Type B pancreatic cell (in vitro differentiated cells): ENCODE measurements at regions not wholly inside any gene's neighbourhood (a gene's known extent, or its start where the extent isn't known, plus 50 kb on each side); places are given as distances from the start of the nearest gene placed in this dataset.

Source experiments
- DNase-seq: peaks from one replicate; pipeline ENCODE4 v3.0.0; 2021; ENCODE audit warnings: mixed read lengths; ENCODE audit not compliant: unreplicated experiment; ENCODE audit errors: extremely low spot score
- H3K27ac Mint-ChIP-seq: 2 replicates; pipeline ENCODE4 v1.8.0; 2021; ENCODE audit warnings: mild to moderate bottlenecking, mixed read lengths
- H3K27me3 Mint-ChIP-seq: 2 replicates; pipeline ENCODE4 v1.8.0; 2021; ENCODE audit warnings: mixed read lengths
- H3K36me3 Mint-ChIP-seq: 2 replicates; pipeline ENCODE4 v1.8.0; 2021; ENCODE audit warnings: mixed read lengths
- H3K4me1 Mint-ChIP-seq: one replicate; pipeline ENCODE4 v1.8.0; 2021; ENCODE audit warnings: mixed read lengths; ENCODE audit not compliant: unreplicated experiment
- H3K4me3 Mint-ChIP-seq: 2 replicates; pipeline ENCODE4 v1.8.0; 2021; ENCODE audit warnings: mild to moderate bottlenecking, mixed read lengths
- H3K9me3 Mint-ChIP-seq: 2 replicates; pipeline ENCODE4 v1.8.0; 2021; ENCODE audit warnings: mixed read lengths
- CTCF ChIP-seq: fragments of 200-600 bp; sonication (generic); conservative IDR thresholded peaks from 2 replicates; pipeline ENCODE4 v1.5.0; 2021; ENCODE audit warnings: antibody characterized with exemption, mild to moderate bottlenecking

- Mint-ChIP-seq H3K4me1 (peaks cover 33% of the 10 kb centered on the region), H3K36me3 (no peaks in the 10 kb centered on the region), H3K4me3 (no peak overlapping the region), H3K27ac (no peak overlapping the region), H3K9me3 (no peaks in the 10 kb centered on the region), H3K27me3 (peaks cover 5% of the 10 kb centered on the region)
- no peak for DNase-seq
- no peak for TF ChIP-seq CTCF
Observed at GRCh38 chr2:128753800-128754199, 435.1 kb upstream of the HS6ST1 start.

- no peak for TF ChIP-seq CTCF
- Mint-ChIP-seq H3K27me3 (peaks cover 5% of the 10 kb centered on the region), H3K4me1 (peaks cover 33% of the 10 kb centered on the region), H3K4me3 (no peak overlapping the region), H3K27ac (no peak overlapping the region), H3K36me3 (no peaks in the 10 kb centered on the region), H3K9me3 (no peaks in the 10 kb centered on the region)
- DNase-seq: no peak
Observed at GRCh38 chr2:128754246-128754724, 435.6 kb upstream of the HS6ST1 start.

- peak; percentile 1 for TF ChIP-seq CTCF
- peaks cover 5% of the 10 kb centered on the region for H3K27me3 Mint-ChIP-seq
- H3K36me3 Mint-ChIP-seq: no peaks in the 10 kb centered on the region
- H3K9me3 Mint-ChIP-seq: no peaks in the 10 kb centered on the region
- DNase-seq: no peak
- H3K27ac Mint-ChIP-seq: no peak overlapping the region
- peaks cover 33% of the 10 kb centered on the region for H3K4me1 Mint-ChIP-seq
- no peak overlapping the region for H3K4me3 Mint-ChIP-seq
Observed at GRCh38 chr2:128755695-128756364, 437.2 kb upstream of the HS6ST1 start.

GRCh38 chr2:128756365-128756717, 437.7 kb upstream of the HS6ST1 start:
- H3K27me3 Mint-ChIP-seq: peaks cover 5% of the 10 kb centered on the region
- H3K4me3 Mint-ChIP-seq: no peak overlapping the region
- H3K36me3 Mint-ChIP-seq: no peaks in the 10 kb centered on the region
- no peak for TF ChIP-seq CTCF
- no peak overlapping the region for H3K27ac Mint-ChIP-seq
- peaks cover 33% of the 10 kb centered on the region for H3K4me1 Mint-ChIP-seq
- H3K9me3 Mint-ChIP-seq: no peaks in the 10 kb centered on the region
- no peak for DNase-seq

- Mint-ChIP-seq H3K9me3 (peaks cover 14% of the 10 kb centered on the region), H3K27ac (no peak overlapping the region), H3K27me3 (peaks cover 6% of the 10 kb centered on the region), H3K4me1 (no peaks in the 10 kb centered on the region), H3K4me3 (no peak overlapping the region), H3K36me3 (no peaks in the 10 kb centered on the region)
- TF ChIP-seq CTCF: no peak
- peak; percentile 49 for DNase-seq
Observed at GRCh38 chr2:128765811-128766210, 447.1 kb upstream of the HS6ST1 start.
